ENCODE measurements at regions not wholly inside any gene's neighbourhood (a gene's known extent, or its start where the extent isn't known, plus 50 kb on each side); places are given as distances from the start of the nearest gene placed in this dataset.

DNA sequence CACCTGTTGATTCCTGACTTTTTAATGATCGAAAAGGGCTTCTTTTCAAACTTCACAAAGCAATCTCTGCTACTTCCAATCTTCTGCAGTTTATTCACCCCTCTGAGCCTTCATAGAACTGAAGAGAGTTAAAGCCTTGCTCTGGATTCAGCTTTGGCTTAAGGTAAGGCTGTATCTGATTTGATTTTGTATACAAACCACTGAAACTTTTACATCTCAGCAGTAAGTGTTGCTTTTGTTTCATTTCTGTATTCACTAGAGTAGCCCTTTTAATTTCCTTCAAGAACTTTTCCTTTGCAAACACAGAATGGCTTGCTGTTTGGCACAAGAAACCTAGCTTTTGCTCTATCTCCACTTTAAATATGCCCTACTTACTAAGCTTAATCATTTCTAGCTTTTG lies 1193.0 kb upstream of the GBE1 start:
- TF ChIP-seq CTCF (IDR thresholded peaks at IDR 0.05) = no peak
- no peak for TF ChIP-seq POLR2A (IDR thresholded peaks at IDR 0.05)
- no peak for TF ChIP-seq EP300 (IDR thresholded peaks at IDR 0.05)
